Eye (tissue), 1 donor: ENCODE measurements at regions not wholly inside any gene's neighbourhood (a gene's known extent, or its start where the extent isn't known, plus 50 kb on each side); places are given as distances from the start of the nearest gene placed in this dataset.
A peak's percentile ranks its signal among the peaks of the same experiment; 100 is the strongest.

Source experiments
- DNase-seq: peaks from one replicate; pipeline ENCODE4 v3.0.0-alpha.2; 2015

DNA sequence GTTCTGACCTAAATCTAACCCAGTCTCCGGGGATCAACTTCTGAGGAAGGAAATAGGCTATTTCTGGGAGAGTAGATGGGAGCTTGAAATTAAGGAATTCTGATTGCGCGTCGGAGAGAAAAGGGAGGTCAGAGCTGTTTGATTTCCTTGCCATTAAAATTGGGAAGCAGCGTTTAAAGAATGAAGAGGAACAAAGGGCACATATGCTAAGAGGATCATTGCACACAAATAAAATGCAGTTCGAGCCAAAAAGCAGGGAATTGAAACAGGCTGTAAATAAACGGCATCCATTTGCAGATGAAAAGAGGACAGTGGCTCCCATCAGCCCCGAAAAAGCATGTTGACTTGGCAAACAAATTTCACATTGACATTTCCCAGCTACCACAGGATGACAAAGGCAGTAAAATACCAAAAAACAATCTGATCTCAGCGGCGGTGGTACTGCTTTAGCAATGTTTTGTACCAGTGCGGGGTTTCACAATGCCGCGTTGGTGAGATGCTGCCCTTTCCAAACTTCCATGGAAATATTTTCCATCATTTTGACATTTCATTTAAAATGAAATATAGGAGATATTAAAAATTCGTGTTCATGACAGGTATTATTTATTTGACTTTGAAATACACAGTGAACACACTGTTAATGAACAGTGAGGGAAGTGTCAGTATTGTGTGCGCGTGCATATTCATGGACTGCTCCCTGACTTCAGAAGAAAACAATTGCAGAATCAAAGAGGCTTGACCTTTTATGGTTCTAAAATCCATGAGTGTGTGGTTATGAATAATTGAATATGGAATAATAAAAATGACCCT lies 108.8 kb downstream of the SQOR start:
- no peak for DNase-seq

DNA sequence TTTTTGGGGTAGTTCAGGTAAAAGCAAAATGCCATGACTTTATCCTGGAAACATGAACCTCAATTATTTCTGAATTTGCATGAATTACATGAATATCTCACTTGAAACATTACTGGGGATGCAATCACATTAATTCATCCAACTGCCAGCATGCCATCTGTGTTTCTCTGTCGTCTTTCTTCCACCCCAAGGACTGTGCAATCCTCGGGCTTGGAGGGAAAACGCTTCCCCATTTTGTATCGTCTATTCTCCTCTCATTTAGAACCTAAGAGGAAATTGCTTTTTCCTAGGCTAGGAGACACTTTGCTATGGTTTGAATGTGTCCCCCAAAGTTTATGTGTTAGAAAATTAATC lies 109.4 kb downstream of the SQOR start:
- DNase-seq = no peak

DNA sequence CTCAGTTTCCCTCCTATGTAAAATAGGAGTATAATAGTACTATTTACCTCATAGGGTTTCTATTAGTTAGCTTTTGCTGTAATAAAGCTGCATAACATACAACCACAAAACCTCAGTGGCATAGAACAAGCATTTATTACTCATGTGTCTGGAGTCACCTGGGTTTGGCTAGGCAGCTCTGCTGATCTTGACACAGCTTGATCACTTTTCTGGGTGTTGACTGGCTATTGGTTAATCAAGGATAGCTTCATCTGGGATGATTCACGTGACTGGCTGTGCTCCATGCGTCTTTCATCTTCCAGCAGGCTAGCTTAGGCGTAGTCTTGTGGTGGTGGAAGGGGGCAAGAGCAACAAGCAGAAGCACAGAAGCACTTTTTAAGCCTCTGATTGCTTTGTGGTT lies 112.6 kb downstream of the SQOR start:
- no peak for DNase-seq

DNA sequence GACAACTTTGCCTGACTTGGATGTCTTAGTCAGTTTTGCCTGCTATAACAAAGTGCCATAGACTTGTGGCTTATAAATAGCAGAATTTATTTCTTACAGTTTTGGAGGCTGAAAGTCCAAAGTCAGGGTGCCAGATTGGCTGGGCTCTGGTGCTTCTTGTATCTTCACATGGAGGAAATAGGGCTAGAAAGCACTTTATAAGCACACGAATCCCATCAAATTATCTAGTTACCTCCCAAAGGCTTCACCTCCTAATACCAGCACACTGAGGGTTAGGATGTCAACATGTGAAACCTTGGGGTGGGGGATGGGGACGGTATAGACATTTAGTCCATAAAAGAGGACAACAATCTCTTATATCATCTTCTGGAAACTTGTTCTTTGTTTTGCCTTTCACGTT lies 116.8 kb downstream of the SQOR start:
- no peak for DNase-seq

DNA sequence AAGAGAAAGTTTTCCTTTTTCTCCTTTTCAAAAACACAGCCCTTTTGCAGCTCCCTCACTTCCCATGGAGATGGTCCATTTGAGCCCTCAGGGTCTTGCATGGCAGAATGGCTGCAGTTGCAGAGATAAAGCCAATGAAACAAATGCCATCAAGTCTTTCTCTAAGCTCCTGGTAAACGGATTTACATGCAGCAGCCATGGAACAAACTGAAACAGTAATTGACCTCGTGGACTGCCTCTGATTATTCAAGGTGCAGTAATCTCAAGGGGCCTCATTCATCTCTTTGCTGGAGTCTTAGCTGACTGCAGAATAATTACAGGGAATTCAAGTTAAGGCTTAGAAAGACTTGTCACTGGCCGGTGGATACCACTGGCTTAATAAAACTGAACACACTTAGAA lies 125.1 kb downstream of the SQOR start:
- peak; percentile 59 for DNase-seq

DNA sequence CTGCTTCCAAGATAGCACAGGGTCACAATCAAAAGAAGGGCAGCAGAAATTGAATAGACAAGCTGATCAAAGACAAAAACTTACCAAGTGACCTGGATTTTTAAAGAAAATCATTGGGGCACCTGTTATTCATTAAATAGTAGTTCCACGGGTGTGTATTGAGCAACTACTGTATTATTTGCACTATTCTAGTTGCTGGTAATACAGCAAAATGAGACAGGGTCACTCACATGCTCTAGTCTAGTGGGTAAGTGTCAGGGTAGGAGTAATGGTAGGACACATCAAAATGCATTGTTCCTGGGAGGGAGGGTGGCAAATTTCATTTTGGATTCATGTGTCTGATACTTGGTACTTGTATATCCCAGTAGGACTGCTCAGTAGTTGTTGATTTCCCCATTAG lies 127.9 kb downstream of the SQOR start:
- DNase-seq = no peak

DNA sequence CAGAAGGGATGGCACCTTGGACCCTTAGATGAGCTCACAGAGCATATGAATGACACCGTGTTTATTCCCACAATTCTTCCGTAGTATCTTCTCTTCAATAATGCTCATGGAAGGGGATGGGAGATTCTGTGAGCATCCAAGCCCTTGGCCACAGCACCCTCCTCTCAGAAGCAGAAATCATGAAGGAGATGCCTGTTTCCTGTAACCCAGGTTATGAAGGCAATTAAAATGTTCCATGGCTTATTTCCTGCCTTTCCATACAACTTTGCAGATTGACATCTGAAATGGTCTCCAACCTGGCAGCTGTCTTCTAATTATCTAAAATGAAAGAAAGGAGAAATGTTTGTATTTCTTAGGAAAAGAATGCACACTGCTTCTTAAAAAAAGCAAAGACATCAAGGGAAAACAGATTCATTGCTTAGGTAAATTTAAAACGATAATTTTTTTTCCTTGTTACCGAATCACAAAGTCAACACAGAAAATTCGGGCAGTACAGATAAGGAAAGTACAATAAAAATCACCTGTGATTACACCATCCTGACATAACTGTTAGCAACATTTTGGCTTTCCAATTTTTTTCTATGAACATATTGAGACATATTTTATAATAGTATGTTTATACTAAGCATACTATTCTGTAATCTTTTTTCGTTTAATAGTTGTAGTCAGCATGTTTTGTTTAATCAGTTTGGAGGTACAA lies 128.5 kb downstream of the SQOR start:
- DNase-seq = no peak

DNA sequence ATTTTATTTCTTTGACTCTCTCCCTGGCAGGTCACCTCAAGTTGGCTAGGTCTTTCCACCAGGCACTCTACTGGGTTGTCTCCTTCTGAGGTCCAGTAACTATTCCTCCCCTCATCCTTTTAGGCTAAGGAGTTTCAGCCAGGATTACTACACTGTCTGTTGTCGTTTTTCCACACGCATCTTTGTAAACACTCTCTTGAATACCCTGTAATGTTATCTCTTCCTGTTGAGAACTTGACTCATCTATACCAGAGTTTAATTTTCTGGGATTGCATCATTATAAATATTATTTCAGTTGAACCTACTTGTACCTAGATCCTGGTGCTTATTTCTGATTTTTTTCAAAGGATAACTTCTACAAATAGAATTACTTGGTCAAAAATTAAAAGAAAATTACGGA lies 138.3 kb downstream of the SQOR start:
- no peak for DNase-seq

DNA sequence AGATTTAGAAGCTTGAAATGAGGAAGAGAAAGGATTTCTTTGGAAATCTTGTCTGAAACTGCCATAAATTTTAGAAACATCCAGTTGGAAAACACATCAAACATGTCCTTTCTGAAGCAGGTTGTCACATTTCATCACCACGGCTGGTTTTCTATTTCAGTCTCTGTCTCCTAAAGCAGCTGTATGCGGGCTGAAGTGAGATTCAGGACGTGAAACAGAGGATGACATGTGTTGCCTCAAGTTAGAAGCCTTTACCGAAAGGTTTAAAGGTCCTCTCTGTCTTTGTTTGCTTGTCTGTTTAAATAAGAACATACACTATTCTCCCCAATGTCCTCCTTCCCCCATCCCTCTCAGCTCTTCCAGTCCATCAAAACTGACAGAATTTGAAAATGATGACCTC lies 141.9 kb downstream of the SQOR start:
- peak; percentile 28 for DNase-seq

DNA sequence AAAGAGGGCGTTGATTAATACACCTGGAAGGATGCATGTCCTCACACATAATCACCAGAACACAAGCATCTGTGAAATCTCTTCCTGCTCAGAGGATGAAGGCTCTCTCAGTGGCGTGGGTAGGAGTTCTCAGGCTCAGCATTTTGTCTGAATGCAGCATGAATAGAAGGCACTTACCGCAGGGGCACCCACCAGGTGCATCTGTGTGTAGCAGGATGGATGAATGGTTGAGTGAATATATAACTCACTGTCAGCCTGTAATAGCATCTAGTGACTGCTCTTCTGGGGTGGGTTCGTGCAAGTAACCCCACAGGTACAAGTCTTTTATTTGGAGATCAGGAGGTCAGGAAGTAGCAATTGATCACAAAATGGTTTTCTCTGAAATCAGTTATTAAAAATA lies 143.0 kb downstream of the SQOR start:
- DNase-seq = peak; percentile 50

DNA sequence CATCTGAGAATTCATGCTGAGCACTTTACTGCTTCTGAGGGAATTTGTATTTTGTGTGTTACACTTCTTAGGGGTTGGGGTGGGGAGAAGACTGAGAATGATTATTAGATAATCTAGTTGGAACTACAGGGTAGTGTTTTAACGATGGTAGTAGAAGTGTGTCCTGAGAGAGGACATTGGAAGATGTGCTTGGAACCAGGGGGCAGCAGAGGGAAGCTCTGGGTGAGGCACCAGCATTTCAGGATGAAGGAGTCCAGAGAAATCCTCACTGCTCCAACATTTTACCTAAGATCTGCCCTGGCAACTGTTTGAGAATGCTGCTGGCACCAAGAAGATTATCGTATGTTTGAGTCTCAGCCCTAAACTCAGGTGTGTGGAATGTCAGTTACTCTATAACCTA lies 145.5 kb downstream of the SQOR start:
- no peak for DNase-seq

DNA sequence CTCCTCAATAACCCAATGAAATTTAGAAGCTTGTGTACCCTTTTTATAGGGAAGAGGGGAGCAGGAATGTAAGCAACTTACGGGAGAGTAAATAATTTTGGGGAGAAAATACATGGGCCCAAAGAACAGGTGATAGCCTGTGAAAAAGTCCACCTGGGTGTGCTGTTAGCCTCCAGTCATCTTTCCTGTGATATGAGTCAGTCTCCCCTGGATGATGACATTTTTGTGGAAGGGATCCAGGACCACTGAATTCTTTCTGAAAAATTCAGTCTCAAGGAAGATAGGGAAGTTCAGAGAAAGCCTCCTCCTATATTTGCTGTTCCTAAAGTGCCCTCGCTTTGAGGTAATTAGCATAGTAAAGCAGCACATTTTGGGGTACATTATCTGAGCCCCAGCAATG lies 149.8 kb downstream of the SQOR start:
- DNase-seq = no peak

DNA sequence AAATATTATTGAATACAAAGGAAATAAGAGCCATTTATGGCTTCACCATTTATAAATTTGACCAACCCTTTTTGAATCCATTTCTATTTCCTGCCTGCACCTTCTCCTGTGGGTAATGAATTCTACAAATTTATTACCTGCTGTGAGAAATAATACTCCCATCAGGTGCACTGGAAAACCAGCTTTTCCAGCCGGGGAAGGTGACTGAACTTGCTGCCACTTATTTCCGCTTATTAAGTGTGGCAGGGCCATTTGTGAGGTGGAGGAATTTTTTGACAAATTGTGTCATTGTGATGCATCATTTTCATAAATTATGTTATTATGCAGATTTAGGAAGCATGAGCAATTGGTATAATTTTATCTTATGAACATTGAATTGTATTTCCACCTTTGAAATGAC lies 151.1 kb downstream of the SQOR start:
- no peak for DNase-seq

DNA sequence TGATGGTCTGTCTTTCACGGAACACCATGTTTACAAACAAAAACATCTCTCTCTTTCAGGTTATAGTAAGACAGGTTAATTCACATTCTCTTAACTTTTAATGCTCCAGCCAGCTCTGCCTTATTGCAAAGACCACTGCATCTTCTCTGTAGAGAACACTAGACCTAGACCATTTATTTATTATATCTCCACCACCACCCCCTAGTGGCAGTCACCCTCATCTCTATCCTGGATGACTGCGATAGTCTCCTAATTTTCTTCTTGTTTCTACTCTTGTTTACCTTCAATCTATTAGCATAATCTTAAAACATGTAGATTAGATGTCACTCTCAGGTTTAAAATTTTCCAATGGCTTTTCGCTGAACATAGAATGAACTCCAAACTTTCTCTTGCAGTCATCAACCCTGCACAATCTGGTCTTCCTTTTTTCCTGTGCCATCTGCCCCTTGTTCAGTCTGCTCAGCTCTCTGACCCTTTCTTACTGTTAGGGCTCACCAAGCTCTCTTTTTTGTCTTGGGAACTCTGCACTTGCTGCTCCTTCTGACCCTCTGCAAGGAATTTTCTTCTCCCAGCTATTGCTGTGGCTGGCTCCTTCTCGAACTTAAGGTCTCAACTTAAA lies 155.6 kb downstream of the SQOR start:
- DNase-seq = peak; percentile 38

DNA sequence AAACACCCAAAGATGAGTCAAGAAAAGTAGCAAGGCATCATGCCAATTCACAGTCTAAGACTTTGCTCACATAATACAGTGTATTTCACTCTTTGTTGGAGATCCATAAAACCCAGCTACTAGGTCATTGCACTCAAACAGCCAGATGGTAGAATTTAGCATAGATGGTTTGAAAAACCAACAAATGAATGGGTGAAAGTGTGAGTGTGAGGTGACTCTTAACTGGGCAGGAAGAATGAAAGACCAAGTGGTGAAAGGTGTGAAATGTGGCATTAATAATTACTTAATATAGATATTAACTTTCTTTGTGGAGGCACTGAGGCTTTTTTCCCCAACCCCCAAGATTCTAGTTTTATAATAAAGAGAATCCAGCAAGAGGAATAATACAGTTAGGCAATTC lies 159.5 kb downstream of the SQOR start:
- DNase-seq = no peak

DNA sequence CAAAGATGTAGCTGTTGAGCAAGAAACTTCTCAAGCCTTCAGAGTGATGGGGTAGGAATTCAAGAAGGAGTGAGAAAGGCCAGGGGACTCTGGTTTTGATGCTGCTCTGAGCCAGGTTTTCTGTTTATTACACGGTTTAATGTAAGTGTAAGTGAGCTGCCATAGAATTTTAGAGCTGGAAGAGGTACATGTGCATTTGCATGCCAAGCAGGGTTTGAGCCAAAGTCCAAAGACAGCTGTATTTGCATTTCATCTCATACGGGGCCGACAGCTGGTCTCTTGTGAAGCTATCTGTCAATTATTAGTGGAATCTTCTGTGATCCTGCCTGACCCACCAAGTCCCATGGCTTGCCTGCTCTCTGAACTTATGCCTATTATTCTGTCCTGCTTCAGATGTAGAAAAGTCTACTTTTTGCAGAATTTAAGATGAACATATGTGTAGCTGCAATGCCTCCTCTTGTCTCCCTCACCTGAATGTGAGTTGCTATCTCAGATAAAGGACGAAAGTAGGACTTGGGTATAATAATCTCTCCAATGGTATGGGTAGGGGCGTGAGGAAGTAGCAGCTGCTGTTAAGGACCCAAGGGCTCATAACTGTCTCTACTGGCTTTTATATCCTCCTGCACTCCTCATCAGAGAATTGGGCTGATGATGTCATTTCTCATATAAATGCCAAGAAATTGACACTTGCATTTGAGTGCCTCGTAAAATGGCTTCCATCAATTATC lies 160.0 kb downstream of the SQOR start:
- DNase-seq = peak; percentile 21

DNA sequence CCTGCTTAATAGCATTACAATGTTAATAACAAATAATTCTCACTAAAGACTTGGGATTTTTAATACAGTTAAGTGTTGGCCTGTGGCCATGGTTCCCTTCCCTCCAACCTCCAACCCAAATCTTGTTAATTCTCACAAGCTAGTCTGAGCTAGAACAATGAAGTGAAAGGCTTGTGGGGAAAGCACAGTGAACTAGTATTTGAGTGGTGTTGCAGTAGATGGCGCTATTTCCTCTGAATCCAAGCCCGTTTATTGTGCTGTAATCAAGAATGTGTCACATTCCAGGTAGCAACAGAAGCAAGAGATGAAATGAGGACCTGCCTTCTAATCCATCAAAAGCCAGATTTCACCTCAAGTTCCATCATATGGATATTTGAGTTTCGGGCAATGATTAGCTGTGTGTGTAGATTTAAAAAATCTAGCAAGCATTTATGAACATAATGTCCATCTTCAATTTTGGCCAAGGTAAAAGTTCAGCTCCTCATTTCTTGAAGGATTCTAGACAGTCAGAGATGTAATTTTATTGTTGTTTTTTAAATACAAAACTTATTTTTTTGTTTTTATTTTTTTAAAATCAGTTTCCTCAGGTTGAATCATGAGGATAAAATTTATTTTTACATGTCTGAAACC lies 160.7 kb downstream of the SQOR start:
- DNase-seq = peak; percentile 85

DNA sequence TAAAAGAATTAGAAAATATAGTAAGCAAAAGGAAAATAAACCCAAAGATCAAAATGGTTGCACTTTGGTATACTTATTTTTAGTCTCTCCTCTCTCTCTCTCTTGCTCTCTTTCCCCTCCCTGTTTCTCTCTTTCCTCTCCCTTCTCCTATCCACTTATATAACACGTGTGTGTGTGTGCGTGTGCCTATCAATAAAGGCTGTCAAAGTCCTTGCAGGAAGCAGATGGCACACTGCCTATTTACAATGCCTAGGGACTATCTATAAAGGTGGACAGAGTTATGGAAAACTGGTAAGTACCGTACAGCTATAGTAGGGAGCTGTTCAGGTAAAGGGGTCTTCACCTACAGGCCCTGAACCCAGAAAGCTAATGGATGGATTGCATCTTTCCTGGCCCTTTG lies 161.6 kb downstream of the SQOR start:
- DNase-seq = no peak

DNA sequence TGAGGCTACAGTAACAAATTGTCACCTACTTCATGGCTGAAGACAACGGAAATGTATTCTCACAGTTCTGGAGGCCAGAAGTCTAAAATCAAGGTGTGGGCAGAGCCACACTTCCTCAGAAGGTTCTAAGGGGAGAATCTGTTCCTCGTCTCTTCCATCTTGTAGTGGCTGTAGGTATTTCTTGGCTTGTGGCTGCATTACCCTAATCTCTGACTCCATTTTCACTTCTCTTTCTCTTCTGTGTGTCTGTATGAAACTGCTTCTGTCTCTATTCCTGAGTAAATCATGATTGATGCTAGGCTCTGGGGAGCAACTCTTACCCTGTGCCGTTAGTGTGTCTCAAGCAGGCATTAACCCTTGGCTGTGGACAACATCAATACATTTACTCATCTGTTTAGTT lies 164.7 kb downstream of the SQOR start:
- no peak for DNase-seq

DNA sequence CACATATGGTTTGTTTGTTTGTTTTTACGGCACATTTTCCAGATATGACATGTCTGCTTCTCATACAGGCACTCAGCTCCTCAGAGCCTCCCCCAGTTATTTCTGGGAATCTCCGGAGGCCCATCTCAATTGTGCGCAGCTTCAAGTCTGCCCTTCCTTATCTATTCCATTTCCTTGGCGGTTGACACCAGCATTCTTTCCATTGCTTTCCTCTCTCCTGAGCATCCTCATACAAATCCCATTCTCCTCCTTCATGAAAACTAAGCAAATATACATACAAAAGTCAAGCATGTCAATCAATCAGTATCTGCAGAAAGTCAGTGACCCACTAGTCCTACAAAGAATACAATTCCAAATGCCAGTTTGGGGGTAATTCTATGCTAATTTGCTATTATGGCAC lies 166.7 kb downstream of the SQOR start:
- DNase-seq = peak; percentile 41

DNA sequence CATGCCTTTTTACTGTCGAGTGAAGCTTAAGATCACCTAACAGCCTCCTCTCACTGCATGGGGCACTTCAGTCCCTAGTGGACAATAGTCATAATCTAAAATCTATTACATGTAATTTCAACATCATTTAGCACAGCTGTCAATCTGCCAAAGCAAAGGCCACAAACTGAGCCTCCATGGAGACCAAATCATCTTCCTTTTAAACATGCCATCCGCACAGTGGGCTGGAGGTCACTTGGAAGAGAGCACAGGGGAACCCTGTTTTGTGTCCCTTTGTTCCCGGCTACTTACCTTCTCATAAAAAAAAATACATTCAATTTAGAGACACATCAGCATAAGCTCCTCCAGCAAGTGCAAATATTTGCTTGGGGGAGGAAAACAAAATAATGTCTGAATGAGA lies 167.3 kb downstream of the SQOR start:
- peak; percentile 84 for DNase-seq

DNA sequence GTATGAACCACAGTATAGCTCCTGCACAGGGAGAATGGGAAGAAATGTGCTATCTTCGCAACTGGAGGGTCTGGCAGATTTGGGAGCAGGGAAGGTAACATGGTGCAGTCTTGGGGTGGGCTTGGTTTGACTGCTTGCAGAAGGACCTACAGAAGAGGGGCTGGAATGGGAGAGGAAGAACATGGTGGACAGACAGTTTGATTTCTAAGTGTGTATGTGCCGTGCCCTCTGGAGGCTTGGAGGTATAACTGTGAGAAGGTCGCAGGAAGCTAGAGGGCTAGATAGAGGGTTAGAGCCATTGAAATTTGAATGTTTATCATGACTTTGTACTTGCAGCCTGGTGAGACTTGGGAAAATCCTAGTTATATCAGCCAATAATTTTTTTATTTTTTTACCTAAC lies 169.2 kb downstream of the SQOR start:
- no peak for DNase-seq

DNA sequence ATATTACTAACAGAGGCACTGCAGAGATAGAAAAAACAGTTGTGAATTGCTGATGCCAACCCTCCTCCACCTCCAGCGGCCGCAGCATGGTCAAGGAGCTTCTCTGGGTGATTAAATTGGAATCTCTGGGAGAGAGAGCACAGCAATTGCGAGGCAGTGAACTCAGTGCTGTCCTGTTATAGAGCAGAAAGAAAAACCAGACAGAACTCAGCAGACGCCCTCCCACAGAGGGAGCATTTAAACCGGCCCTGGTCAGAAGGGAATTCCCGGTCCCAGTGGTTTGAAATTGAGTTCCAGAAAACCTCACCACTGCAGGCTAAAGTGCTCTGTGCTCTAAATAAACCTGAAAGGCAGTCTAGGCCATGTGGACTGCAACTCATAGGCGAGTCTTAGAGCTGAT lies 175.4 kb downstream of the SQOR start:
- DNase-seq = no peak
